Thyroid gland (tissue), 4 donors: ENCODE measurements at regions not wholly inside any gene's neighbourhood (a gene's known extent, or its start where the extent isn't known, plus 50 kb on each side); places are given as distances from the start of the nearest gene placed in this dataset.

Experiments
- DNase-seq, 2 donors: peaks; one replicate each; pipeline ENCODE4 v3.0.0-alpha.2; 2019
- H3K27ac ChIP-seq, 3 donors: fragments of 200-600 bp; sonication (generic); 1 replicate in 2 of 3; 2 replicates in 1 of 3; pipeline ENCODE4 v1.5.1; 2016 to 2019; ENCODE audit warnings: mild to moderate bottlenecking in 1 of 3, moderate library complexity in 1 of 3
- H3K27me3 ChIP-seq: fragments of 200-600 bp; sonication (generic); one replicate; pipeline ENCODE4 v1.5.1; 2019
- H3K36me3 ChIP-seq, 2 donors: fragments of 200-600 bp; sonication (generic); one replicate each; pipeline ENCODE4 v1.5.1; 2016 to 2019
- H3K4me1 ChIP-seq, 2 donors: fragments of 200-600 bp; sonication (generic); one replicate each; pipeline ENCODE4 v1.5.1; 2017 to 2019
- H3K4me3 ChIP-seq, 3 donors: fragments of 200-600 bp; sonication (generic); replicated peaks in 1 of 3; 1 replicate in 2 of 3; 2 replicates in 1 of 3; pipeline ENCODE4 v1.5.1; 2016; ENCODE audit warnings: mild to moderate bottlenecking in 1 of 3
- H3K9me3 ChIP-seq: fragments of 200-600 bp; sonication (generic); one replicate; pipeline ENCODE4 v1.5.1; 2017
- POLR2A ChIP-seq, 2 donors: fragments of 450-650 bp; IDR thresholded peaks; one replicate each; pipeline ENCODE4 v1.6.1; 2017; ENCODE audit warnings: antibody characterized with exemption in 2 of 2, mild to moderate bottlenecking in 2 of 2, moderate library complexity in 1 of 2
- WGBS, 2 donors: methylation state at CpG; one replicate each; pipeline ENCODE4 v1.1.5; 2017; 5-methylcytosine and 5-hydroxymethylcytosine counted together
- intact Hi-C: fragments of 100-400 bp; cut with DNase I; formaldehyde crosslinking; loops from one replicate; pipeline ENCODE4 v1.15.1; 2023
- TF ChIP-seq, protein P1 (sequence below), 6 experiments: fragments of 200-600 bp in 3 of 6; fragments of 450-650 bp in 3 of 6; sonication (generic) in 3 of 6; IDR thresholded peaks; one replicate each; pipeline ENCODE4 v1.5.1; 2016 to 2019; ENCODE audit warnings: antibody characterized with exemption in 6 of 6, mild to moderate bottlenecking in 2 of 6, inconsistent platforms in 1 of 6, moderate library complexity in 1 of 6

DNA sequence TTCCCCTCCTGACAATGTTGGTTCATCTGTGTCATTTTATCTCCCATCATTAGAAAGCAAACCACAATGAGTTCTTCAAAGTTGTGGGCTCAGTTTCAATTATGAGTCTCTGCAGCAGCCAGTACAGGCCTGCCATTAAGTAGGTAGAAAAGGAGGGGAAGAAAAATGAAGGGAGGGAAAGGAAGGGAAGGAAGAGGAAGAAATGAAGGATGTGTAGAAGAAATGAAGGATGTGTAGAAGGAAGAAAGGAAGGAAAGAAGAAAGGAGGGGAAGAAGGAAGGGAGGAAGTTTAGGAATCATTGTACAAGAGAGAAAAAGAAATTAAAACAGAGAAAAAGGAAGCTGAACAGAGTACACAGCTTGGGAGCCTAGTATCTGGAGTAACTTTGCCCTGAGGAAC is 498.3 kb upstream of the DAB1 start:
- H3K27me3 ChIP-seq = no peaks in the 10 kb centered on the region
- no peak for TF ChIP-seq POLR2A (IDR thresholded peaks at IDR 0.05)
- TF ChIP-seq, protein P1, sequence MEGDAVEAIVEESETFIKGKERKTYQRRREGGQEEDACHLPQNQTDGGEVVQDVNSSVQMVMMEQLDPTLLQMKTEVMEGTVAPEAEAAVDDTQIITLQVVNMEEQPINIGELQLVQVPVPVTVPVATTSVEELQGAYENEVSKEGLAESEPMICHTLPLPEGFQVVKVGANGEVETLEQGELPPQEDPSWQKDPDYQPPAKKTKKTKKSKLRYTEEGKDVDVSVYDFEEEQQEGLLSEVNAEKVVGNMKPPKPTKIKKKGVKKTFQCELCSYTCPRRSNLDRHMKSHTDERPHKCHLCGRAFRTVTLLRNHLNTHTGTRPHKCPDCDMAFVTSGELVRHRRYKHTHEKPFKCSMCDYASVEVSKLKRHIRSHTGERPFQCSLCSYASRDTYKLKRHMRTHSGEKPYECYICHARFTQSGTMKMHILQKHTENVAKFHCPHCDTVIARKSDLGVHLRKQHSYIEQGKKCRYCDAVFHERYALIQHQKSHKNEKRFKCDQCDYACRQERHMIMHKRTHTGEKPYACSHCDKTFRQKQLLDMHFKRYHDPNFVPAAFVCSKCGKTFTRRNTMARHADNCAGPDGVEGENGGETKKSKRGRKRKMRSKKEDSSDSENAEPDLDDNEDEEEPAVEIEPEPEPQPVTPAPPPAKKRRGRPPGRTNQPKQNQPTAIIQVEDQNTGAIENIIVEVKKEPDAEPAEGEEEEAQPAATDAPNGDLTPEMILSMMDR (IDR thresholded peaks at IDR 0.05) = no peak
- no peaks in the 10 kb centered on the region for H3K36me3 ChIP-seq
- H3K4me3 ChIP-seq = no peak overlapping the region
- H3K4me1 ChIP-seq = no peaks in the 10 kb centered on the region
- no peaks in the 10 kb centered on the region for H3K9me3 ChIP-seq
- intact Hi-C loops = no loop called here
- DNase-seq = no peak
- H3K27ac ChIP-seq = no peak overlapping the region

DNA sequence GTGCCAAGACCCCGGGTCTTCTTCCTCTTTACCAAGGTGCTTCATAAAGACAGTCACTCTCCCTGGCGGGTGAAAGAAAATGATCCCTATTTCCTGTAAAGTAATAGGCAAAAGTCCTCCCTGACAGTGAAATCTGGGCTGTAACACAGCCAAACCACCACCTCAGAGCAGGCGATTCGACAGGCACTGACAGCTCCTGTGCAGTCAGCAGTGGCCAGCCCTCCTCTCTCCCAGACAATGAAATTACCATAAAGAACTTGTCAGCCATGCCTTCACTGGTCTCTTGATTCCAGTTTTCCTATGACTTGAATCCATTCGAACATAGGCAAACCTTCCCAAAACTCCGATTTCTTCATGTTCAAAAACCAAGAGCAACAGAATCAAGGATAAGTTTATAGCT is 492.2 kb upstream of the DAB1 start:
- Histone ChIP-seq H3K4me3 (no peak overlapping the region), H3K27me3 (no peaks in the 10 kb centered on the region), H3K27ac (no peak overlapping the region), H3K9me3 (no peaks in the 10 kb centered on the region), H3K4me1 (no peaks in the 10 kb centered on the region), H3K36me3 (no peaks in the 10 kb centered on the region)
- WGBS, 2 donors = 84 to 86% methylated on average over 6 of the region's 6 CpGs
- DNase-seq = no peak
- intact Hi-C loops = no loop called here
- no peak for TF ChIP-seq POLR2A (IDR thresholded peaks at IDR 0.05)
- TF ChIP-seq, protein P1 (IDR thresholded peaks at IDR 0.05) = no peak

DNA sequence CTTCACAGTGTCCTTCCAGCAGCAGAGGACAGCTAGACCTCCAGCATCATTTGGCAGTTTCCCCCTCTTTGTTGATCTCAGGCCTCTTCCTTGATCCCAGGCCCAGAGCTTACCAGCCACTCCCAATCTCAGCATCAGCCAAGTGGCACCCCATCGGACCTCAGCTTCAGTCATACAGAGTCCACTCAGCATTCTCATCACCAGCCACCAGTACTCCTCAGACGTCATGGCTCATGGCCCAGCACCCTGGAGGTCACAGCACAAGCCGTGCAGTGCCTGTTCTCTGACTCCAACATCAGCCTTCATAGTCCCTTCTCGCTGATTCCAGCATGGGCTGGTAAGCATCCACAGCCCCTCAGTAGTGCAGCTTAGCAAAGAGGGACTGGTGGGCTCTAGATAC is 487.6 kb upstream of the DAB1 start:
- intact Hi-C loops = no loop called here
- 72 to 73% methylated on average over 4 of the region's 4 CpGs for WGBS, 2 donors
- TF ChIP-seq, protein P1 (IDR thresholded peaks at IDR 0.05) = no peak
- TF ChIP-seq POLR2A (IDR thresholded peaks at IDR 0.05) = no peak

GRCh38 chr1:57910782-57911181 is 486.9 kb upstream of the DAB1 start:
- Histone ChIP-seq H3K36me3 (no peaks in the 10 kb centered on the region), H3K9me3 (no peaks in the 10 kb centered on the region), H3K4me1 (no peaks in the 10 kb centered on the region), H3K27me3 (no peaks in the 10 kb centered on the region), H3K27ac (no peak overlapping the region), H3K4me3 (no peak overlapping the region)
- 62 to 65% methylated on average over 2 of the region's 2 CpGs for whole genome bisulfite sequencing, 2 donors
- no peak for DNase-seq
- no peak for TF ChIP-seq POLR2A (IDR thresholded peaks at IDR 0.05)
- TF ChIP-seq, protein P1 (IDR thresholded peaks at IDR 0.05) = no peak
- intact Hi-C loops = no loop called here

More for the DNA sequence above, 487.6 kb upstream of the DAB1 start:
- no peak overlapping the region for H3K4me3 ChIP-seq
- H3K27me3 ChIP-seq = no peaks in the 10 kb centered on the region
- H3K36me3 ChIP-seq = no peaks in the 10 kb centered on the region
- H3K9me3 ChIP-seq = no peaks in the 10 kb centered on the region
- H3K4me1 ChIP-seq = no peaks in the 10 kb centered on the region
- DNase-seq = no peak
- no peak overlapping the region for H3K27ac ChIP-seq

- H3K36me3 ChIP-seq = no peaks in the 10 kb centered on the region
- no peak overlapping the region for H3K4me3 ChIP-seq
- 31 to 32% methylated on average over 7 of the region's 7 CpGs for WGBS, 2 donors
- H3K27ac ChIP-seq = no peak overlapping the region
- no peak for TF ChIP-seq POLR2A (IDR thresholded peaks at IDR 0.05)
- TF ChIP-seq, protein P1 (IDR thresholded peaks at IDR 0.05) = no peak
- intact Hi-C loops = no loop called here
- DNase-seq = no peak
- H3K4me1 ChIP-seq = no peaks in the 10 kb centered on the region
- no peaks in the 10 kb centered on the region for H3K9me3 ChIP-seq
- no peaks in the 10 kb centered on the region for H3K27me3 ChIP-seq
Measured at GRCh38 chr1:57910305-57910704, 486.4 kb upstream of the DAB1 start.
